ENCODE measurements at regions not wholly inside any gene's neighbourhood (a gene's known extent, or its start where the extent isn't known, plus 50 kb on each side); places are given as distances from the start of the nearest gene placed in this dataset.
"Not testable (repeated sequence)": the region's sequence is repeated elsewhere in the genome, so short reads cannot be mapped to it uniquely, and the experiment has no call there.

- ATAC-seq (no peak), DNase-seq (no peak)
- H3K4me1 Mint-ChIP-seq, result no peaks in the 10 kb centered on the region
- no peaks in the 10 kb centered on the region for H3K27me3 Mint-ChIP-seq
- H3K4me3 Mint-ChIP-seq, result no peak overlapping the region
- H3K27ac Mint-ChIP-seq, result no peak overlapping the region
- no peaks in the 10 kb centered on the region for H3K9me3 Mint-ChIP-seq
Measured at GRCh38 chr13:105878119-105878700, 657.3 kb downstream of the EFNB2 start.

GRCh38 chr13:105874814-105875213 is 660.6 kb downstream of the EFNB2 start:
- no peak for ATAC-seq
- H3K4me1 Mint-ChIP-seq, result no peaks in the 10 kb centered on the region
- no peak for DNase-seq
- no peaks in the 10 kb centered on the region for H3K9me3 Mint-ChIP-seq
- no peak overlapping the region for H3K27ac Mint-ChIP-seq
- no peak overlapping the region for H3K4me3 Mint-ChIP-seq
- no peaks in the 10 kb centered on the region for H3K27me3 Mint-ChIP-seq

- no peaks in the 10 kb centered on the region for H3K4me1 Mint-ChIP-seq
- DNase-seq (no peak), ATAC-seq (no peak)
- H3K27ac Mint-ChIP-seq, result no peak overlapping the region
- no peaks in the 10 kb centered on the region for H3K27me3 Mint-ChIP-seq
- no peak overlapping the region for H3K4me3 Mint-ChIP-seq
- H3K9me3 Mint-ChIP-seq, result no peaks in the 10 kb centered on the region
Measured at GRCh38 chr13:105871768-105872167, 663.7 kb downstream of the EFNB2 start.

GRCh38 chr13:105871326-105871725 is 664.1 kb downstream of the EFNB2 start:
- Mint-ChIP-seq H3K27me3 (no peaks in the 10 kb centered on the region), H3K9me3 (no peaks in the 10 kb centered on the region), H3K4me1 (no peaks in the 10 kb centered on the region), H3K27ac (no peak overlapping the region), H3K4me3 (no peak overlapping the region)
- DNase-seq (no peak), ATAC-seq (no peak)

GRCh38 chr13:105863300-105863920 is 672.1 kb downstream of the EFNB2 start:
- no peak overlapping the region for H3K4me3 Mint-ChIP-seq
- H3K4me1 Mint-ChIP-seq, result no peaks in the 10 kb centered on the region

GRCh38 chr13:105848494-105848893 is 687.0 kb downstream of the EFNB2 start:
- peaks cover 0 to 7% of the 10 kb centered on the region in 2 donors for H3K9me3 Mint-ChIP-seq
- H3K27ac Mint-ChIP-seq, result no peak overlapping the region
- DNase-seq (no peak), ATAC-seq (no peak)
- H3K27me3 Mint-ChIP-seq, result peaks cover 16% of the 10 kb centered on the region
- no peak overlapping the region for H3K4me3 Mint-ChIP-seq
- no peaks in the 10 kb centered on the region for H3K4me1 Mint-ChIP-seq

More at GRCh38 chr13:105863300-105863920, 672.1 kb downstream of the EFNB2 start:
- ATAC-seq (no peak), DNase-seq (no peak)
- no peaks in the 10 kb centered on the region for H3K9me3 Mint-ChIP-seq
- H3K27me3 Mint-ChIP-seq, result no peaks in the 10 kb centered on the region
- H3K27ac Mint-ChIP-seq, result no peak overlapping the region

- DNase-seq (no peak), ATAC-seq (no peak)
- H3K27me3 Mint-ChIP-seq, result peaks cover 16% of the 10 kb centered on the region
- peaks cover 0 to 7% of the 10 kb centered on the region in 2 donors for H3K9me3 Mint-ChIP-seq
- H3K4me3 Mint-ChIP-seq, result no peak overlapping the region
- no peaks in the 10 kb centered on the region for H3K4me1 Mint-ChIP-seq
- no peak overlapping the region for H3K27ac Mint-ChIP-seq
Measured at GRCh38 chr13:105847527-105848291, 687.8 kb downstream of the EFNB2 start.

- no peak for DNase-seq
- Mint-ChIP-seq H3K27me3 (peaks cover 16% of the 10 kb centered on the region), H3K4me3 (no peak overlapping the region), H3K27ac (no peak overlapping the region), H3K4me1 (no peaks in the 10 kb centered on the region), H3K9me3 (peaks cover 0 to 7% of the 10 kb centered on the region in 2 donors)
- no peak for ATAC-seq
Measured at GRCh38 chr13:105846923-105847322, 688.5 kb downstream of the EFNB2 start.

GRCh38 chr13:105841286-105841685 is 694.2 kb downstream of the EFNB2 start:
- Mint-ChIP-seq H3K9me3 (peaks cover 4 to 7% of the 10 kb centered on the region in 2 donors), H3K4me1 (no peaks in the 10 kb centered on the region), H3K4me3 (no peak overlapping the region), H3K27ac (no peak overlapping the region), H3K27me3 (no peaks in the 10 kb centered on the region)
- no peak for ATAC-seq
- DNase-seq, result no peak

- DNase-seq, result no peak
- Mint-ChIP-seq H3K9me3 (peaks cover 0 to 4% of the 10 kb centered on the region in 2 donors), H3K4me1 (no peaks in the 10 kb centered on the region), H3K4me3 (no peak overlapping the region), H3K27ac (no peak overlapping the region), H3K27me3 (no peaks in the 10 kb centered on the region)
- ATAC-seq, result no peak
Measured at GRCh38 chr13:105838231-105838630, 697.2 kb downstream of the EFNB2 start.

- H3K4me3 Mint-ChIP-seq, H3K27me3 Mint-ChIP-seq, H3K9me3 Mint-ChIP-seq, DNase-seq, H3K27ac Mint-ChIP-seq, ATAC-seq, H3K4me1 Mint-ChIP-seq: not testable (repeated sequence)
Measured at GRCh38 chr13:105837295-105837694, 698.2 kb downstream of the EFNB2 start.

- DNase-seq (no peak), ATAC-seq (no peak)
- H3K9me3 Mint-ChIP-seq, result peaks cover 8 to 9% of the 10 kb centered on the region in 2 donors
- H3K27me3 Mint-ChIP-seq, result no peaks in the 10 kb centered on the region
- H3K4me3 Mint-ChIP-seq, result no peak overlapping the region
- no peak overlapping the region for H3K27ac Mint-ChIP-seq
- no peaks in the 10 kb centered on the region for H3K4me1 Mint-ChIP-seq
Measured at GRCh38 chr13:105830821-105831220, 704.6 kb downstream of the EFNB2 start.

GRCh38 chr13:105827111-105827809 is 708.2 kb downstream of the EFNB2 start:
- H3K9me3 Mint-ChIP-seq, result peaks cover 8 to 9% of the 10 kb centered on the region in 2 donors
- no peak overlapping the region for H3K4me3 Mint-ChIP-seq
- DNase-seq (no peak), ATAC-seq (no peak)
- no peak overlapping the region for H3K27ac Mint-ChIP-seq
- H3K4me1 Mint-ChIP-seq, result no peaks in the 10 kb centered on the region
- H3K27me3 Mint-ChIP-seq, result no peaks in the 10 kb centered on the region

GRCh38 chr13:105825071-105825470 is 710.4 kb downstream of the EFNB2 start:
- no peak overlapping the region for H3K4me3 Mint-ChIP-seq
- DNase-seq, result no peak
- H3K27me3 Mint-ChIP-seq, result no peaks in the 10 kb centered on the region
- peaks cover 4 to 9% of the 10 kb centered on the region in 2 donors for H3K9me3 Mint-ChIP-seq
- H3K27ac Mint-ChIP-seq, result no peak overlapping the region
- ATAC-seq, result no peak
- H3K4me1 Mint-ChIP-seq, result no peaks in the 10 kb centered on the region

- no peaks in the 10 kb centered on the region for H3K4me1 Mint-ChIP-seq
Measured at GRCh38 chr13:105821337-105821736, 714.1 kb downstream of the EFNB2 start.

GRCh38 chr13:105820415-105820814 is 715.0 kb downstream of the EFNB2 start:
- Mint-ChIP-seq H3K4me3 (no peak overlapping the region), H3K27ac (no peak overlapping the region), H3K4me1 (no peaks in the 10 kb centered on the region), H3K27me3 (no peaks in the 10 kb centered on the region), H3K9me3 (no peaks in the 10 kb centered on the region)
- ATAC-seq, result no peak
- DNase-seq, result no peak

More at GRCh38 chr13:105821337-105821736, 714.1 kb downstream of the EFNB2 start:
- Mint-ChIP-seq H3K27me3 (no peaks in the 10 kb centered on the region), H3K27ac (no peak overlapping the region), H3K9me3 (no peaks in the 10 kb centered on the region), H3K4me3 (no peak overlapping the region)
- DNase-seq, result no peak
- no peak for ATAC-seq

Data from stimulated activated naive CD8-positive, alpha-beta T cell treated with anti-CD3 and anti-CD28 coated beads, Interleukin-15, amount 100 ng/mL, for 72 hours (primary cell).